Gastroesophageal sphincter (tissue), 3 donors: ENCODE measurements at regions not wholly inside any gene's neighbourhood (a gene's known extent, or its start where the extent isn't known, plus 50 kb on each side); places are given as distances from the start of the nearest gene placed in this dataset.

Source experiments
- POLR2A ChIP-seq, 2 donors: fragments of 450-650 bp; IDR thresholded peaks; one replicate each; pipeline ENCODE4 v1.6.1; 2017; ENCODE audit warnings: antibody characterized with exemption in 2 of 2, mild to moderate bottlenecking in 2 of 2, moderate library complexity in 1 of 2
- TF ChIP-seq, protein P1 (sequence below), 4 experiments: fragments of 200-600 bp in 2 of 4; fragments of 450-650 bp in 2 of 4; sonication (generic) in 1 of 4; IDR thresholded peaks; one replicate each; pipeline ENCODE4 v1.5.1; 2017 to 2019; ENCODE audit warnings: antibody characterized with exemption in 4 of 4, mild to moderate bottlenecking in 2 of 4, moderate library complexity in 2 of 4

GRCh38 chr1:194171596-194171995 lies 985.2 kb upstream of the B3GALT2 start:
- TF ChIP-seq, protein P1, sequence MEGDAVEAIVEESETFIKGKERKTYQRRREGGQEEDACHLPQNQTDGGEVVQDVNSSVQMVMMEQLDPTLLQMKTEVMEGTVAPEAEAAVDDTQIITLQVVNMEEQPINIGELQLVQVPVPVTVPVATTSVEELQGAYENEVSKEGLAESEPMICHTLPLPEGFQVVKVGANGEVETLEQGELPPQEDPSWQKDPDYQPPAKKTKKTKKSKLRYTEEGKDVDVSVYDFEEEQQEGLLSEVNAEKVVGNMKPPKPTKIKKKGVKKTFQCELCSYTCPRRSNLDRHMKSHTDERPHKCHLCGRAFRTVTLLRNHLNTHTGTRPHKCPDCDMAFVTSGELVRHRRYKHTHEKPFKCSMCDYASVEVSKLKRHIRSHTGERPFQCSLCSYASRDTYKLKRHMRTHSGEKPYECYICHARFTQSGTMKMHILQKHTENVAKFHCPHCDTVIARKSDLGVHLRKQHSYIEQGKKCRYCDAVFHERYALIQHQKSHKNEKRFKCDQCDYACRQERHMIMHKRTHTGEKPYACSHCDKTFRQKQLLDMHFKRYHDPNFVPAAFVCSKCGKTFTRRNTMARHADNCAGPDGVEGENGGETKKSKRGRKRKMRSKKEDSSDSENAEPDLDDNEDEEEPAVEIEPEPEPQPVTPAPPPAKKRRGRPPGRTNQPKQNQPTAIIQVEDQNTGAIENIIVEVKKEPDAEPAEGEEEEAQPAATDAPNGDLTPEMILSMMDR (IDR thresholded peaks at IDR 0.05), result no peak
- TF ChIP-seq POLR2A (IDR thresholded peaks at IDR 0.05), result no peak
